ENCODE measurements at regions not wholly inside any gene's neighbourhood (a gene's known extent, or its start where the extent isn't known, plus 50 kb on each side); places are given as distances from the start of the nearest gene placed in this dataset.
"Not testable (repeated sequence)": the region's sequence is repeated elsewhere in the genome, so short reads cannot be mapped to it uniquely, and the experiment has no call there.

- CTCF ChIA-PET; ATAC-seq; H3K4me1 Mint-ChIP-seq; H3K36me3 Mint-ChIP-seq; H3K27me3 Mint-ChIP-seq; H3K9me3 Mint-ChIP-seq; H3K4me3 ChIP-seq (ENCODE audit: low read length); H3K9me3 ChIP-seq (ENCODE audit: control insufficient read depth in 2 of 3, low read length in 3 of 3); H3K4me3 Mint-ChIP-seq; DNase-seq; intact Hi-C loops (cut with micrococcal nuclease); H3K27ac Mint-ChIP-seq; H3K27me3 ChIP-seq (ENCODE audit: control insufficient read depth in 2 of 2, insufficient read depth in 2 of 2, low read length in 2 of 2); H3K27ac ChIP-seq (ENCODE audit: low read depth, low read length); H3K36me3 ChIP-seq (ENCODE audit: control insufficient read depth in 2 of 3, insufficient read depth in 3 of 3, low read length in 3 of 3); H3K4me1 ChIP-seq (ENCODE audit: control insufficient read depth in 2 of 2, insufficient read depth in 2 of 2, low read length in 2 of 2); POLR2A ChIA-PET: not testable (repeated sequence)
These were observed 945.2 kb downstream of the SPATA31A7 start for GRCh38 chr9:62135022-62135421.

GRCh38 chr9:62145648-62146047, 955.8 kb downstream of the SPATA31A7 start:
- ATAC-seq; H3K27me3 Mint-ChIP-seq; H3K27me3 ChIP-seq (ENCODE audit: control insufficient read depth in 2 of 2, insufficient read depth in 2 of 2, low read length in 2 of 2); H3K27ac ChIP-seq (ENCODE audit: low read depth, low read length); H3K9me3 ChIP-seq (ENCODE audit: control insufficient read depth in 2 of 3, low read length in 3 of 3); DNase-seq; H3K4me3 Mint-ChIP-seq; H3K36me3 ChIP-seq (ENCODE audit: control insufficient read depth in 2 of 3, insufficient read depth in 3 of 3, low read length in 3 of 3); H3K4me1 Mint-ChIP-seq; H3K9me3 Mint-ChIP-seq; intact Hi-C loops (cut with micrococcal nuclease); H3K4me1 ChIP-seq (ENCODE audit: control insufficient read depth in 2 of 2, insufficient read depth in 2 of 2, low read length in 2 of 2); H3K27ac Mint-ChIP-seq; H3K4me3 ChIP-seq (ENCODE audit: low read length); POLR2A ChIA-PET; H3K36me3 Mint-ChIP-seq; CTCF ChIA-PET: not testable (repeated sequence)

Measured in naive thymus-derived CD4-positive, alpha-beta T cell (primary cell).